ENCODE measurements at regions not wholly inside any gene's neighbourhood (a gene's known extent, or its start where the extent isn't known, plus 50 kb on each side); places are given as distances from the start of the nearest gene placed in this dataset.

GRCh38 chr21:27694667-27695066 is 727.8 kb upstream of the ADAMTS5 start:
- Histone ChIP-seq H3K36me3 (ENCODE audit: low read depth) (no peaks in the 10 kb centered on the region), H3K4me3 (no peak overlapping the region), H3K4me1 (ENCODE audit: low read depth) (peaks cover 3% of the 10 kb centered on the region), H3K9me3 (no peaks in the 10 kb centered on the region)
- intact Hi-C loops (cut with DNase I, micrococcal nuclease): no loop called here
- ATAC-seq: no peak
- DNase-seq: no peak
- TF ChIP-seq CTCF (IDR thresholded peaks at IDR 0.05): no peak

GRCh38 chr21:27693376-27693775 is 726.5 kb upstream of the ADAMTS5 start:
- Histone ChIP-seq H3K36me3 (ENCODE audit: low read depth) (no peaks in the 10 kb centered on the region), H3K4me3 (no peak overlapping the region), H3K4me1 (ENCODE audit: low read depth) (peaks cover 3% of the 10 kb centered on the region), H3K9me3 (no peaks in the 10 kb centered on the region)
- ATAC-seq: no peak
- no peak for TF ChIP-seq CTCF (IDR thresholded peaks at IDR 0.05)
- DNase-seq: no peak
- intact Hi-C loops (cut with DNase I, micrococcal nuclease): no loop called here

GRCh38 chr21:27691516-27691915 is 724.6 kb upstream of the ADAMTS5 start:
- H3K4me3 ChIP-seq: no peak overlapping the region
- no peaks in the 10 kb centered on the region for H3K9me3 ChIP-seq
- peaks cover 3% of the 10 kb centered on the region for H3K4me1 ChIP-seq (ENCODE audit: low read depth)
- DNase-seq (no peak), ATAC-seq (no peak)
- intact Hi-C loops (cut with DNase I, micrococcal nuclease): no loop called here
- no peaks in the 10 kb centered on the region for H3K36me3 ChIP-seq (ENCODE audit: low read depth)
- TF ChIP-seq CTCF (IDR thresholded peaks at IDR 0.05): no peak

- Histone ChIP-seq H3K4me3 (no peak overlapping the region), H3K9me3 (no peaks in the 10 kb centered on the region), H3K4me1 (ENCODE audit: low read depth) (peaks cover 3% of the 10 kb centered on the region), H3K36me3 (ENCODE audit: low read depth) (no peaks in the 10 kb centered on the region)
- intact Hi-C loops (cut with DNase I, micrococcal nuclease): no loop called here
- ATAC-seq: no peak
- DNase-seq: no peak
- no peak for TF ChIP-seq CTCF (IDR thresholded peaks at IDR 0.05)
Observed at GRCh38 chr21:27691006-27691405, 724.1 kb upstream of the ADAMTS5 start.

GRCh38 chr21:27690426-27690825 is 723.5 kb upstream of the ADAMTS5 start:
- no peak for DNase-seq
- intact Hi-C loops (cut with DNase I, micrococcal nuclease): no loop called here
- TF ChIP-seq CTCF (IDR thresholded peaks at IDR 0.05): no peak
- peaks cover 3% of the 10 kb centered on the region for H3K4me1 ChIP-seq (ENCODE audit: low read depth)
- H3K36me3 ChIP-seq (ENCODE audit: low read depth): no peaks in the 10 kb centered on the region
- no peaks in the 10 kb centered on the region for H3K9me3 ChIP-seq
- H3K4me3 ChIP-seq: no peak overlapping the region
- ATAC-seq: no peak

GRCh38 chr21:27688773-27689172 is 721.9 kb upstream of the ADAMTS5 start:
- H3K4me3 ChIP-seq: no peak overlapping the region
- no peaks in the 10 kb centered on the region for H3K9me3 ChIP-seq
- H3K4me1 ChIP-seq (ENCODE audit: low read depth): peaks cover 3% of the 10 kb centered on the region
- intact Hi-C loops (cut with DNase I, micrococcal nuclease): no loop called here
- TF ChIP-seq CTCF (IDR thresholded peaks at IDR 0.05): no peak
- H3K36me3 ChIP-seq (ENCODE audit: low read depth): no peaks in the 10 kb centered on the region
- DNase-seq (no peak), ATAC-seq (no peak)
